Stromal cell of bone marrow (primary cell): ENCODE measurements at regions not wholly inside any gene's neighbourhood (a gene's known extent, or its start where the extent isn't known, plus 50 kb on each side); places are given as distances from the start of the nearest gene placed in this dataset.
"Not testable (repeated sequence)": the region's sequence is repeated elsewhere in the genome, so short reads cannot be mapped to it uniquely, and the experiment has no call there.

Experiments used
- DNase-seq: peaks from one replicate; pipeline ENCODE4 v3.0.0-alpha.2; 2012; ENCODE audit warnings: low read depth

GRCh38 chr14:87049950-87050349 is 943.0 kb downstream of the GALC start:
- DNase-seq = peak; percentile 9

GRCh38 chr14:87046960-87047359 is 946.0 kb downstream of the GALC start:
- no peak for DNase-seq

- DNase-seq = no peak
Measured at GRCh38 chr14:87045956-87046355, 947.0 kb downstream of the GALC start.

DNA sequence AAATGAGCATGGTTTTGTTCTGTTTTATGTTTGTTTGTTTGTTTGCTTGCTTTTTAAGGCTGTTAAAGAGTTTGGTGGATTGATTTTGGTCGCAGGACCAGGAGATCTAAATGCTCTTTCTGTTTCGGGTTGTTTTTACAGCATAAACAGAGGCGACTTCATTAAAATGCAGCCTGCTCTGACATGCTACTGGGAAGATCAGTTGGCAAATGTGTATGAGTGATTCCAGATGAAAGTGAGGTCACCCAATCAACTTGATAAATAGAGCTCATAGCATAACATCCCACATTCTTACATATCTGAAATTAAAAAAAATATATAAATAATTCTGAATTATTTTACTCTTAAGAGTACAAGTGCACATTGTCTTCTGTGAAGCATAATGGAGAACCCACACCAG is 947.7 kb downstream of the GALC start:
- no peak for DNase-seq

DNA sequence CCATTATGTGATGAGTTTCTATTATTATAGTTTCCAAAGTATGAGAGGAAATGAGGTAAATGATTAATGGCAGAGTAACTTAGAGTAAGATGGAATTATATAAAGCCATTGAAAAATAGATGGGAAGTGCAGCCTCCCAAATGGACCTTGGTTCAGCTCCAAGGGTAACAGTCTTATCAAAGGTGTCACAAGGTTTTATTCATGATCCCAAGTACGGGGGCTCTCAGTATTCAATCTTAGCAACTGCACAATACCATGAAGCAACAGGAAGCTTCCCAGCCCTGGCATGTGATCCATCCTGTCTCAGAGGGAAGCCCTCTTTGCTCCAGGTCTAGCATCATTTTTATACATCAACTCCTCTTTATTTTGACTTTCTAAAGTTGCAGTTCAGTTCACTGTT is 948.2 kb downstream of the GALC start:
- no peak for DNase-seq

DNA sequence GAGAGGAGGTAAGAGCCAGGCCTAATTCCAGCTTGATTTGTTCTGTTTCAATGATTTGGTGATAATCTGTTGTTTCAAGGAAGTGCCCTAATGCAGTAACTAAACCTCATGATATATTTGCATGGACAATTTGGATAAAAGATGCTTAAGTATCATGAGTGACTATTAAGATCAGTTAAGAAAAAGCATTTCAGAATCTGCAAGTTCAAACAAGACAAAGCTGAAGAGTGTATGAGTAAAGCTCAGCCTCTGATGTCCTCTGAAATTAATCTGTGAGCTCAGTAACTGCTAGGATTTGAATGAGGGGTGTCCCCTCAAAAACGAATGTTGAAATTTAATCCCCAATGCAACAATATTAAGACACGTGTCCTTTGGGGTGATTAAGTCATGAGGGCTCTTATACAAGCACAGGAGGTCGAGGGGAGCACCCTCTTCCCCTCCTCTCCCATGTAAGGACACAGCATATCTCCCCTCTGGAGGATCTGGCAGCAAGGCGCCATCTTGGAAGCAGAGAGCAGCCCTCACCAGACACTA is 949.2 kb downstream of the GALC start:
- no peak for DNase-seq

- no peak for DNase-seq
Measured at GRCh38 chr14:87042354-87042753, 950.6 kb downstream of the GALC start.

GRCh38 chr14:87041290-87042020 is 951.5 kb downstream of the GALC start:
- no peak for DNase-seq

- DNase-seq = no peak
Measured at GRCh38 chr14:87034680-87035079, 958.3 kb downstream of the GALC start.

DNA sequence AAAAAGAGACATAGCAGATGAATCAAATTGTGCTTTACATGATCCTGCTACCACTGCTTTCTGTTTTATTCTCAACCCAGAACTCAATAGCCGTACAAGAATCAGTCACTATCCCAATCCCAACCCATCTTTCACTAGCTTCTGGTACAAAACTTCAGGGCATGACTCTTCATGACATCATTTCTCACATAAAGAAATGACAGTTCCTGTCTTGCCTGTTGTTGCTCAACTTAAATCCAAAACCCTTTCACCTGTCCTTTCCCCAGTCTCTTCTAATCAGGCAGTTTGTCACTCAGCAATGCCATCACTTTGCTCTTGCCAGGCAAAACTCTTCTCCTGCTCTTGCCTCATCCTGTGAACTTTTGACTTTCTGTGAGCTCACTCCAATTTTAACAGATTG is 962.8 kb downstream of the GALC start:
- no peak for DNase-seq

DNA sequence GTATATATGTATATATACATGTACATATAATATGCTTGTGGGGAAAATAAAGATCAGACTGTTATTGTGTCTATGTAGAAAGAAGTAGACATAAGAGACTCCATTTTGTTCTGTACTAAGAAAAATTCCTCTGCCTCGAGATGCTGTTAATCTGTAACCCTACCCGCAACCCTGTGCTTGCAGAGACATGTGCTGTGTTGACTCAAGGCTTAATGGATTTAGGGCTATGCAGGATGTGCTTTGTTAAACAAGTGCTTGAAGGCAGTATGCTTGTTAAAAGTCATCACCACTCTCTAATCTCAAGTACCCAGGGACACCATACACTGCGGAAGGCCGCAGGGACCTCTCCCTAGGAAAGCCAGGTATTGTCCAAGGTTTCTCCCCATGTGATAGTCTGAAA is 972.9 kb downstream of the GALC start:
- DNase-seq = not testable (repeated sequence)

DNA sequence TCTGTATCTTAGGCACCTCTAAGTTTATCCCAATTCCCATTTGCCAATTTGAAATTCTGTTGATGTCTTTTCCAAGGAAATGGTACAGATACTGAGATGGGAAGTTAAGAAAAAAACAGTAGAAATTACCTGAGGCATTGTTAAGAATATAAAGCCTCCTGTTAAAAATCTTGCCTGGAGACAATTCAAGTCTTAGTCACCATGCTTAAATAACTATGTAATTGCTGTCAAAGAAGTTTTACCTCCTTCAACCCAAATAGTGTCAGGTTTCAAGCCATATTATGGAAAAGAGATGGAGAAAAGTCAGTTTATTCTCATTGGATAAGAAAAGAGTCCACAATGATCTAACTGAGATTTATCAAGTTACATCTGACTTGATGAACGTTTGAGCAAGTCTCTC is 974.7 kb downstream of the GALC start:
- no peak for DNase-seq

DNA sequence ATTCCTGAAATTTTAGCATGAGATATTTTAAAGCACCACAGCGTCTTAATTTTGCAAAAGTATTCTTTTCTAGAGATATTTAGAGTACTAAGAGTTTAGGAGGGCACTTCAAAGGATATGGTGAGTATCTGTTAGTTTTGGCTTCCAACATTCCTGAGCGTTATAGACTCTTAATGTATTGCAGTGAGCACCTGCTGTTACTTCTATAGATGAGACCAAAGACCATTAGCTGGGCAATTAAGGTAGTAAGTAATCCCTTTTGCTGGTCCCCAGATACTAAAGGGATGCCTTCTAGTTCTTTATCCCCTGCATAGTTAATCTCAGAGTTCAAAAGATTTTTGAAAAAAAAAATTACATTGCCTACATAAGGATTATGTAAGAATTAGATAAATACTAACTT is 975.6 kb downstream of the GALC start:
- no peak for DNase-seq

- no peak for DNase-seq
Measured at GRCh38 chr14:87014856-87015255, 978.1 kb downstream of the GALC start.

DNA sequence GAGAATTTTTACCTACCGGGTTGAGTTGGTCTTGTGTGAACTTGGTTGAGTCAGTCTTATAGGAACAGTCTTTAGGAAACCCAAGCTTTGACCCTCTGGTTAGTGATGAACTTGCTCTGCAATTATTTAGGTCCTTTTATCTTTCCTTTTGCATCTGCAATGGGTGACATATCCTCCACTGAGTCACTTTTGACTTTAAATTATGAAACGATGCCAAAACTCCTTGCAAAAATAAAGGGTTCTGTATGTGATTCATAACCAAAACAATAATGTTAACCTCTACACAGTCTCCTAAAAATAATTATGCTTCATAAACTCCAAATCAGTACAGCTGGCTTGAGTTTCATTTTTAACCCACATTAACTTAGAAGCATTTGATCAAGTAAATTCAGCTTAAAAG is 979.4 kb downstream of the GALC start:
- peak; percentile 80 for DNase-seq

DNA sequence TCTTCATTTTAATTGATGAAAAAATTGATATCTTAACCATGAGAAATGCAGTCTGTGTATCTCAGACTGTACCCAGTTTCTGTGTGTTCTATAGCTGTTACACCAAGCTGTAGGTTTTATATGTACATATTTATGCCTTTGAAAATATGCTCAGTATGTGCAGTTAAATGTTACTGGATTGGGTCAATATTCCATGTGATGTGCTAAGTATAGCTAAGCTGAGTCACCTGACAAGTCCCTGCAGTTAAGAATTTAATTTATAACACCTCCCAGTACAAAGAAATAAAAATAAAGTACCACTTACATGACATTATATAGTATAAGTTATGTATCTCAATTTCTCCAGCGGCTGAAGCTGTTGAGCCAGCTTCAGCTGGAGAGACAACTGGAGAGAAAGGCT is 984.0 kb downstream of the GALC start:
- no peak for DNase-seq

GRCh38 chr14:87005280-87005679 is 987.7 kb downstream of the GALC start:
- no peak for DNase-seq

DNA sequence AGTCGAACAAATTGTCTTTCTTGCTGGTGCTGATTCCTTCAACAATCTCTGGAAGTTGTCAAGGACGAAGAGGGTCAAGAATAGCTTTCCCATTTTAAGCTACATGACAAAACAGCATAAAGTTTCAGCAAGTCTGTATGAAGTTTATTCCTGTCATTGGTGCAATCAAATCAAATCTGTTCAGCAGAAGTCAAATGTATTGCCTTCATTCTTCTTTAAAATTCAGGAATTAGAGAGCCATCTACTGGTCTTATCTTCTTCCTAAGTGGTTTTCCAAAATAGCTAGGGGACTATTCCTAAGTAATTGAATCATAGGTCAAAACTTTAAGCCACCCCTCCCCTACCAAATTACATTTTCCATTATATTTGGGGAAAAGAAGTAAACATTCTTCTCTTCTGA is 990.2 kb downstream of the GALC start:
- DNase-seq = no peak

DNA sequence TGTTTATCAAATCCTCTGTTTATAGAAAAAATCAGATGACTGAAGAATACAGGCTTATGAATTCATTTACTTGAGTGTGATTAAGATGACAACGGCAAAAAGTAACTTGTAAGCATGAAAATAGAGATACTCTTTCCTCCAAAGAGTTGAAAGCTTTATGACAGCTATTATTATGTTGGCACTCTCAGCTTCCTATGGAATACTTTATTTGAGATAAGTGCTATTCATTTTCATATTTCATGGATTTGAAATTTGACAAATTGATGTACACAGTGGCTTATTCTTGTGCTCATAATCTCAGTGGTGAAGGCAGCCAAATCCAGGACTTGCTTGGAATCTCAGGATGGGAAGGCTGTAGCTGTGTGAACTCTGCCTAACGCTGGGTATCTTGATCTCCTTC is 991.6 kb downstream of the GALC start:
- DNase-seq = no peak

GRCh38 chr14:87000081-87000480 is 992.9 kb downstream of the GALC start:
- DNase-seq = no peak

GRCh38 chr14:86999036-86999435 is 993.9 kb downstream of the GALC start:
- peak; percentile 38 for DNase-seq

DNA sequence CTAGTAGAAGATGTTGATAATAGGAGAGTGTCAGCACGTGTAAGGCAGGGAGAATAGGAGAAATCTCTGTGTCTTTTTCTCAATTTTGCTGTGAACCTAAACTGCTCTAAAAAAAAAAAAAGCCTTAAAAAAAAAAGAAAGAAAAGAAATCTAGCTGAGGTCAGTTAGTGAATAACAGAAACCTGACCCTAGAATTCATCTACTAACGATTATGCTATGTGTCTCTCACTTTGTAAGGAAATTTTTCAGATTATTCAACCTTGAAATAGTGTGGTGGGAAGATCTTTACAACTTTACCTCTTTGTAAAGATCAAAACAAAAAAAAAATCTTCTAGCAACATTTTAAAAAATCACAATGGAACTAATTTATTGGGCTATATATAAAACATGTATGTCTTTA is 995.7 kb downstream of the GALC start:
- DNase-seq = no peak

GRCh38 chr14:86990396-86990795 is 1002.6 kb downstream of the GALC start:
- DNase-seq = no peak

GRCh38 chr14:86989285-86989684 is 1003.7 kb downstream of the GALC start:
- DNase-seq = no peak
